Prostate gland (tissue), 2 donors: ENCODE measurements at regions not wholly inside any gene's neighbourhood (a gene's known extent, or its start where the extent isn't known, plus 50 kb on each side); places are given as distances from the start of the nearest gene placed in this dataset.

Experiments used
- DNase-seq: peaks from one replicate; pipeline ENCODE4 v3.0.0-alpha.2; 2019; ENCODE audit warnings: low spot score
- H3K27ac ChIP-seq, 2 donors: fragments of 200-600 bp; sonication (generic); 2 replicates each; pipeline ENCODE4 v1.5.1; 2017 to 2019
- H3K27me3 ChIP-seq: fragments of 200-600 bp; sonication (generic); replicated peaks from 2 replicates; pipeline ENCODE4 v1.5.1; 2019; ENCODE audit not compliant: insufficient read depth
- H3K36me3 ChIP-seq, 2 donors: fragments of 200-600 bp; sonication (generic); 1 replicate in 1 of 2; 2 replicates in 1 of 2; pipeline versions ENCODE4 v1.5.1 to v1.8.1; 2017 to 2019
- H3K4me1 ChIP-seq: fragments of 200-600 bp; sonication (generic); replicated peaks from 2 replicates; pipeline ENCODE4 v1.5.1; 2019
- H3K4me3 ChIP-seq, 2 donors: fragments of 200-600 bp; sonication (generic); 2 replicates each; pipeline ENCODE4 v1.5.1; 2017 to 2019
- H3K9me3 ChIP-seq: fragments of 200-600 bp; sonication (generic); 2 replicates; pipeline ENCODE4 v1.5.1; 2017
- POLR2A ChIP-seq: fragments of 450-650 bp; IDR thresholded peaks from one replicate; pipeline ENCODE4 v1.6.1; 2016; ENCODE audit warnings: antibody characterized with exemption, mild to moderate bottlenecking
- POLR2AphosphoS5 ChIP-seq: sonication (generic); formaldehyde crosslinking; IDR thresholded peaks from one replicate; pipeline ENCODE4 v1.6.1; 2017; ENCODE audit warnings: antibody characterized with exemption
- WGBS: methylation state at CpG from one replicate; pipeline ENCODE4 v1.1.5; 2018; 5-methylcytosine and 5-hydroxymethylcytosine counted together
- intact Hi-C: fragments of 100-400 bp; cut with DNase I; formaldehyde crosslinking; loops from one replicate; pipeline ENCODE4 v1.14.2; 2022
- TF ChIP-seq, protein P1 (sequence below), 4 experiments: fragments of 200-600 bp in 2 of 4; fragments of 450-650 bp in 2 of 4; sonication (generic) in 2 of 4; IDR thresholded peaks; 1 replicate in 3 of 4; 2 replicates in 1 of 4; pipeline ENCODE4 v1.5.1; 2016 to 2019; ENCODE audit warnings: antibody characterized with exemption in 4 of 4, mild to moderate bottlenecking in 2 of 4, moderate library complexity in 2 of 4

DNA sequence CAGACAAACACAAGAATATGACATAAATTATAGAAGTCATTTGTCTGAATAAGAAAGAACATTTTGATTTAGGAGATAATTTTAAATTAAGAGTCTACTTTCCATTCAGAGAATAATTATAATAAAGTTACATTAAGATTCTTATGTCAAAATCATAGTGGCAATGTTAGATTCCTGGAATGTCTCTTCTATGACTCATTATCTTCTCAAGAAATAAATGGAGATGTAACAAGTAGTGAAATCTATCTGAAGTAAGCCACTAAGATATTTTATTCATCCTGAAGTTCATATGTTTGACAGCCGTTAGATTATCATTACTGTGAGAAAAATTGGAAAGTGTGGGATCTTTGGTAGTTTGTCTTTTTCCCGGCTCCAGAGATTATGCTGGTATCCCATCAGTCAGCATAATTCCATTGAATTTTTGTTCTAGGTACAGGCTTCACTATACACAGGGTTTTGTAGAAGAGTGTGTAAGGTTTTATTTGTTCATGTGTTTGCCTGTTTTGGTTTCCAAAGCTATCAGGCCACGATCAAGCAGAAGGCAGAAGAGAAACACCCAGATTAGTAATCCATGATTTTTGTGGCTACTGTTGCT is 1246.6 kb upstream of the LRRTM1 start:
- DNase-seq = no peak
- Histone ChIP-seq H3K36me3 (no peaks in the 10 kb centered on the region), H3K27ac (no peak overlapping the region), H3K4me1 (no peaks in the 10 kb centered on the region), H3K27me3 (no peaks in the 10 kb centered on the region), H3K9me3 (no peaks in the 10 kb centered on the region), H3K4me3 (no peak overlapping the region)
- 89% methylated on average over 3 of the region's 3 CpGs for WGBS
- intact Hi-C loops = no loop called here
- TF ChIP-seq POLR2AphosphoS5 (no peak), POLR2A (no peak)
- TF ChIP-seq, protein P1, sequence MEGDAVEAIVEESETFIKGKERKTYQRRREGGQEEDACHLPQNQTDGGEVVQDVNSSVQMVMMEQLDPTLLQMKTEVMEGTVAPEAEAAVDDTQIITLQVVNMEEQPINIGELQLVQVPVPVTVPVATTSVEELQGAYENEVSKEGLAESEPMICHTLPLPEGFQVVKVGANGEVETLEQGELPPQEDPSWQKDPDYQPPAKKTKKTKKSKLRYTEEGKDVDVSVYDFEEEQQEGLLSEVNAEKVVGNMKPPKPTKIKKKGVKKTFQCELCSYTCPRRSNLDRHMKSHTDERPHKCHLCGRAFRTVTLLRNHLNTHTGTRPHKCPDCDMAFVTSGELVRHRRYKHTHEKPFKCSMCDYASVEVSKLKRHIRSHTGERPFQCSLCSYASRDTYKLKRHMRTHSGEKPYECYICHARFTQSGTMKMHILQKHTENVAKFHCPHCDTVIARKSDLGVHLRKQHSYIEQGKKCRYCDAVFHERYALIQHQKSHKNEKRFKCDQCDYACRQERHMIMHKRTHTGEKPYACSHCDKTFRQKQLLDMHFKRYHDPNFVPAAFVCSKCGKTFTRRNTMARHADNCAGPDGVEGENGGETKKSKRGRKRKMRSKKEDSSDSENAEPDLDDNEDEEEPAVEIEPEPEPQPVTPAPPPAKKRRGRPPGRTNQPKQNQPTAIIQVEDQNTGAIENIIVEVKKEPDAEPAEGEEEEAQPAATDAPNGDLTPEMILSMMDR (IDR thresholded peaks at IDR 0.05) = no peak

DNA sequence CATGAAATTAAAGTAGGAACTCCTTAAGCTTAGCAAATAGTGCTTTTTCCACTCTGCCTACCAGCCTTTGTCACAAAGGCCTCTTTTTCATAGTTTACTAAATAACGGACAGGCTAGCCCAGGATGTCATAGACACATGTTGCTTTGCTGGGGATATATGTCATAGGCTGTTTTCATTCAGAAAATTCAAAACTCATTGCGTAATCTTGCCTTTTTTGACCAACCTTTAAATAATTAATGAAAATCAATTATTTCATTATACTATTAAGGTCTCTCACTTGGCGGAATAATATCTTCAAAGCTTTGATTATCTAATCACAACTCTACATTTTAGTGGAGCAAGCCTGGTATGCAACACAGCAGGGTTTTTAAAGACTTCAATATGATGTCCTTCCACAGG is 1245.7 kb upstream of the LRRTM1 start:
- Histone ChIP-seq H3K4me3 (no peak overlapping the region), H3K27ac (no peak overlapping the region), H3K27me3 (no peaks in the 10 kb centered on the region), H3K9me3 (no peaks in the 10 kb centered on the region), H3K36me3 (no peaks in the 10 kb centered on the region), H3K4me1 (no peaks in the 10 kb centered on the region)
- intact Hi-C loops = no loop called here
- WGBS = 87% methylated on average over 3 of the region's 3 CpGs
- DNase-seq = no peak
- no peak for TF ChIP-seq POLR2A
- TF ChIP-seq, protein P1 (IDR thresholded peaks at IDR 0.05) = no peak

DNA sequence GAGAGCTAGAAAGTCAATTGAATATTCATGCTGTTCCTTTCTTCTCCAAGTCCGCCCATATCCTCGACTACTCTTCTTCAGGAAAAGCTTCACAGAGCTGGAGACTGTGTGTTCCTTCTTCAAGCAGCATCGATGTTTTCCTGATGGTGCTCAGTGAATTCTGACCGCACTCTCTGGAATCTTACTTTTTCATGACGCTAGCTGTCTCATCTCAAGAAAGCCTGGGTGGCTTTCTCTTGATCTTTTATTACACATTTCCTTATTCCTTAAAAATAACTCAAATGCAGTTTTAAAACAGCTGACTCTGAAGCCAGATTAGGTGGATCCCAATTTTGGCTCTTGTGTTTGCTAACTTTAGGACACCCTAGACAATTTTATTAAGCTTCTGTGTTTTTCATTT is 1245.1 kb upstream of the LRRTM1 start:
- no peak for DNase-seq
- no peaks in the 10 kb centered on the region for H3K4me1 ChIP-seq
- no peaks in the 10 kb centered on the region for H3K36me3 ChIP-seq
- WGBS = 86% methylated on average over 5 of the region's 5 CpGs
- H3K27me3 ChIP-seq = no peaks in the 10 kb centered on the region
- H3K9me3 ChIP-seq = no peaks in the 10 kb centered on the region
- no peak overlapping the region for H3K4me3 ChIP-seq
- TF ChIP-seq POLR2A = no peak
- TF ChIP-seq POLR2AphosphoS5 = no peak
- TF ChIP-seq, protein P1 (IDR thresholded peaks at IDR 0.05) = no peak
- intact Hi-C loops = no loop called here
- H3K27ac ChIP-seq = no peak overlapping the region

DNA sequence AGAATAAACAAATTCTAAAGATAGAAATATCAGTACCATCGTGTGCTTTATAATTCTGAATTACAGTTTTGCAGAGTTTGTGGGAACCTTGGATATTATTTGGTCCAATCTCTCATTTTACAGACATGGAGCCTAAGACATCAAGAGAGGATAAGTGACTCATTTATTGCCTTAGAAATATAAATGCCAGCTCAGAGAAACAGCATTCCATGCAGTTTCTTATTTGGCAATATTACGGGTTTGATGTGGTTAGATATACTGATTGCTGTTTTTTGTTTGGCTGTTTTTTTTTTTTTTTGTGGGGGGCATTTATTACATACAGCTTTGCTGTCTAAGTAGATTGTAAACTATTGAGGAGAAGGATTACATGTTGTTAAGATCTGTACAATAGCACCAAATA is 1241.1 kb upstream of the LRRTM1 start:
- H3K36me3 ChIP-seq = no peaks in the 10 kb centered on the region

DNA sequence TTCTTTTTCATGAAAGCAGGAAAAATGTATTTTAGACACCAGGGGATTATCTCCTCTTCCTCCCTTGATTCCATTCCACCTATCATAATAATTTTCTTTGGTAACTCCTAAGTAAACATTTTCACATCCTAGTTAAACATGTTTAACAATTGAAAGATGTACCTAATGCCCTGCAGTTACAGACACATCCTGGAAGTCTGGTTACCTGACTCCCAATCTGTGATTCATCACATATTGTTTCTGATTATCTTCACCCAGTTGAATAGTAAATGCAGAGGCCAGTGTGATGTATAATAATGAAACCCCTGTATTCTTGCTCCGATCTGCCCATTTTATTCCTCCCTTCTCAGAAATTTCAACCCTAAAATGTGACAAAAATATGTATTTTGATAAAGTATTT is 1237.6 kb upstream of the LRRTM1 start:
- no peak for TF ChIP-seq POLR2AphosphoS5
- TF ChIP-seq POLR2A = no peak
- TF ChIP-seq, protein P1 (IDR thresholded peaks at IDR 0.05) = no peak
- H3K4me3 ChIP-seq = no peak overlapping the region
- no peaks in the 10 kb centered on the region for H3K27me3 ChIP-seq
- intact Hi-C loops = no loop called here
- WGBS = 71% methylated on average over 1 of the region's 1 CpG
- no peaks in the 10 kb centered on the region for H3K36me3 ChIP-seq
- H3K9me3 ChIP-seq = no peaks in the 10 kb centered on the region
- no peaks in the 10 kb centered on the region for H3K4me1 ChIP-seq
- no peak for DNase-seq
- H3K27ac ChIP-seq = no peak overlapping the region

More for the DNA sequence above, 1241.1 kb upstream of the LRRTM1 start:
- Histone ChIP-seq H3K4me1 (no peaks in the 10 kb centered on the region), H3K27ac (no peak overlapping the region), H3K4me3 (no peak overlapping the region), H3K9me3 (no peaks in the 10 kb centered on the region), H3K27me3 (no peaks in the 10 kb centered on the region)
- no peak for DNase-seq
- no peak for TF ChIP-seq POLR2AphosphoS5
- no peak for TF ChIP-seq POLR2A
- TF ChIP-seq, protein P1 (IDR thresholded peaks at IDR 0.05) = no peak
- WGBS = 57% methylated on average over 2 of the region's 2 CpGs
- intact Hi-C loops = no loop called here
